Panc1 (cell line): ENCODE measurements at regions not wholly inside any gene's neighbourhood (a gene's known extent, or its start where the extent isn't known, plus 50 kb on each side); places are given as distances from the start of the nearest gene placed in this dataset.

Experiments used
- ATAC-seq: fragments of 200-7000 bp; cut with Tn5 transposase; 2 replicates; pipeline ENCODE4 v1.9.1; 2020; ENCODE audit warnings: mild to moderate bottlenecking, moderate library complexity
- BruUV-seq: library from RNA; stranded (reverse); fragments of 400-500 nt; replicated peaks from 2 replicates; lab custom pipeline; 2021; lab: Mats Ljungman, UMichigan
- CTCF ChIA-PET: fragments of 300-600 bp; sonication (Branson Sonifier 250); formaldehyde crosslinking; loops from one replicate; lab custom pipeline; 2022; ENCODE audit warnings: antibody characterized with exemption; lab: Charles Lee
- POLR2A ChIA-PET: fragments of 300-600 bp; sonication (Branson Sonifier 250); formaldehyde crosslinking; loops from one replicate; lab custom pipeline; 2022; ENCODE audit warnings: antibody characterized with exemption; lab: Charles Lee
- DNase-seq: peaks from one replicate; pipeline ENCODE4 v3.0.0-alpha.2; 2010; ENCODE audit warnings: low read depth, low spot score
- H3K27ac ChIP-seq: 2 replicates; pipeline ENCODE4 v1.5.1; 2011; ENCODE audit warnings: mild to moderate bottlenecking, low read length, inconsistent platforms
- H3K27me3 ChIP-seq: fragments of 200-500 bp; sonication (Bioruptor generic); 2 replicates; pipeline ENCODE4 v1.6.0; 2014; ENCODE audit warnings: low read length, inconsistent platforms; ENCODE audit not compliant: control insufficient read depth, insufficient read depth
- H3K36me3 ChIP-seq: fragments of 200-500 bp; sonication (Bioruptor generic); 2 replicates; pipeline ENCODE4 v1.5.1; 2014; ENCODE audit warnings: inconsistent platforms, mild to moderate bottlenecking, low read length, moderate library complexity; ENCODE audit not compliant: control insufficient read depth, insufficient read depth
- H3K4me1 ChIP-seq: 2 replicates; pipeline ENCODE4 v1.5.1; 2011; ENCODE audit warnings: inconsistent platforms, mild to moderate bottlenecking, low read length, moderate library complexity; ENCODE audit not compliant: control insufficient read depth, insufficient read depth
- H3K4me3 ChIP-seq, 2 experiments: 2 replicates each; pipeline ENCODE4 v1.5.1; 2011 to 2012; ENCODE audit warnings: low read depth in 2 of 2, low read length in 2 of 2, mild to moderate bottlenecking in 2 of 2, inconsistent platforms in 1 of 2, moderate library complexity in 1 of 2
- H3K9me3 ChIP-seq: fragments of 200-500 bp; sonication (Bioruptor generic); 2 replicates; pipeline ENCODE4 v1.5.1; 2014; ENCODE audit warnings: low read depth, mild to moderate bottlenecking, inconsistent platforms, low read length, moderate library complexity; ENCODE audit not compliant: control insufficient read depth, insufficient read depth
- POLR2AphosphoS5 ChIP-seq: IDR thresholded peaks from 2 replicates; pipeline ENCODE4 v1.6.1; 2012; ENCODE audit warnings: mild to moderate bottlenecking, low read depth, low read length, moderate library complexity
- REST ChIP-seq, 2 experiments: IDR thresholded peaks; 2 replicates each; pipeline ENCODE4 v1.6.1; 2011 to 2012; ENCODE audit warnings: low read depth in 2 of 2, control low read depth in 1 of 2, low read length in 1 of 2, mild to moderate bottlenecking in 1 of 2, moderate library complexity in 1 of 2; ENCODE audit not compliant: insufficient read depth in 1 of 2
- SIN3A ChIP-seq: IDR thresholded peaks from 2 replicates; pipeline ENCODE4 v1.6.1; 2012; ENCODE audit warnings: low read depth, mild to moderate bottlenecking, low read length, moderate library complexity, borderline replicate concordance; ENCODE audit not compliant: insufficient read depth
- TCF7L2 ChIP-seq: IDR thresholded peaks from 2 replicates; pipeline ENCODE4 v1.6.1; 2011; ENCODE audit warnings: mild to moderate bottlenecking, low read depth, low read length, inconsistent platforms
- in situ Hi-C: cut with HindIII; loops from 2 replicates; pipeline ENCODE4 v1.10.0; 2016; ENCODE audit warnings: low sequenced_read_pairs, low pct_unique_long_range_greater_than_20kb
- intact Hi-C: fragments of 100-400 bp; cut with micrococcal nuclease; formaldehyde crosslinking; loops from one replicate; pipeline ENCODE4 v1.10.0; 2022; ENCODE audit not compliant: unreplicated experiment
- TF ChIP-seq, protein P1 (sequence below): fragments of 450-650 bp; IDR thresholded peaks from 2 replicates; pipeline ENCODE4 v1.5.1; 2017; ENCODE audit warnings: mild to moderate bottlenecking

- no peak for DNase-seq
- ATAC-seq, result no peak
- TF ChIP-seq SIN3A, result no peak
- no peak for TF ChIP-seq TCF7L2
- TF ChIP-seq REST (IDR thresholded peaks at IDR 0.05; ENCODE audit: insufficient read depth in 1 of 2, low read depth in 2 of 2, low read length in 1 of 2), result no peak
- TF ChIP-seq, protein P1, sequence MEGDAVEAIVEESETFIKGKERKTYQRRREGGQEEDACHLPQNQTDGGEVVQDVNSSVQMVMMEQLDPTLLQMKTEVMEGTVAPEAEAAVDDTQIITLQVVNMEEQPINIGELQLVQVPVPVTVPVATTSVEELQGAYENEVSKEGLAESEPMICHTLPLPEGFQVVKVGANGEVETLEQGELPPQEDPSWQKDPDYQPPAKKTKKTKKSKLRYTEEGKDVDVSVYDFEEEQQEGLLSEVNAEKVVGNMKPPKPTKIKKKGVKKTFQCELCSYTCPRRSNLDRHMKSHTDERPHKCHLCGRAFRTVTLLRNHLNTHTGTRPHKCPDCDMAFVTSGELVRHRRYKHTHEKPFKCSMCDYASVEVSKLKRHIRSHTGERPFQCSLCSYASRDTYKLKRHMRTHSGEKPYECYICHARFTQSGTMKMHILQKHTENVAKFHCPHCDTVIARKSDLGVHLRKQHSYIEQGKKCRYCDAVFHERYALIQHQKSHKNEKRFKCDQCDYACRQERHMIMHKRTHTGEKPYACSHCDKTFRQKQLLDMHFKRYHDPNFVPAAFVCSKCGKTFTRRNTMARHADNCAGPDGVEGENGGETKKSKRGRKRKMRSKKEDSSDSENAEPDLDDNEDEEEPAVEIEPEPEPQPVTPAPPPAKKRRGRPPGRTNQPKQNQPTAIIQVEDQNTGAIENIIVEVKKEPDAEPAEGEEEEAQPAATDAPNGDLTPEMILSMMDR, result no peak
- TF ChIP-seq POLR2AphosphoS5, result no peak
- no TSS peak for BruUV-seq
- CTCF ChIA-PET, result no interaction called here
- Histone ChIP-seq H3K27me3 (peaks cover 3% of the 10 kb centered on the region; the same call in 1 of the 2 replicates), H3K36me3 (no peaks in the 10 kb centered on the region), H3K9me3 (no peaks in the 10 kb centered on the region), H3K27ac (no peak overlapping the region), H3K4me3 (no peak overlapping the region), H3K4me1 (no peaks in the 10 kb centered on the region)
- in situ Hi-C loops (no loop called here), intact Hi-C loops (no loop called here)
- POLR2A ChIA-PET, result no interaction called here
Measured at GRCh38 chr1:147825586-147825985, 65.2 kb upstream of the GJA5 start.

GRCh38 chr1:147826259-147826658 lies 65.9 kb upstream of the GJA5 start:
- in situ Hi-C loops, result no loop called here
- TF ChIP-seq REST (IDR thresholded peaks at IDR 0.05; ENCODE audit: insufficient read depth in 1 of 2, low read depth in 2 of 2, low read length in 1 of 2) (no peak), POLR2AphosphoS5 (no peak), SIN3A (no peak), TCF7L2 (no peak)
- TF ChIP-seq, protein P1, result no peak
- ChIA-PET POLR2A (no interaction called here), CTCF (no interaction called here)
- Histone ChIP-seq H3K27ac (no peak overlapping the region), H3K36me3 (no peaks in the 10 kb centered on the region), H3K27me3 (no peaks in the 10 kb centered on the region; the same call in 1 of the 2 replicates), H3K4me3 (no peak overlapping the region), H3K9me3 (no peaks in the 10 kb centered on the region), H3K4me1 (no peaks in the 10 kb centered on the region)
- ATAC-seq (no peak), DNase-seq (no peak)
- no TSS peak for BruUV-seq
- intact Hi-C loops, result no loop called here
